Choroid plexus epithelial cell (primary cell): ENCODE measurements at regions not wholly inside any gene's neighbourhood (a gene's known extent, or its start where the extent isn't known, plus 50 kb on each side); places are given as distances from the start of the nearest gene placed in this dataset.

Experiments used
- DNase-seq: peaks from one replicate; pipeline ENCODE4 v3.0.0-alpha.2; 2010; ENCODE audit warnings: low read depth
- H3K4me3 ChIP-seq: 2 replicates; pipeline ENCODE4 v1.5.1; 2011; ENCODE audit warnings: low read depth, mild to moderate bottlenecking, control low read depth, low read length, moderate library complexity
- TF ChIP-seq, protein P1 (sequence below): conservative IDR thresholded peaks from 2 replicates; pipeline ENCODE4 v1.5.1; 2011; ENCODE audit warnings: low read depth, mild to moderate bottlenecking, control low read depth, inconsistent platforms, low read length, moderate library complexity

DNA sequence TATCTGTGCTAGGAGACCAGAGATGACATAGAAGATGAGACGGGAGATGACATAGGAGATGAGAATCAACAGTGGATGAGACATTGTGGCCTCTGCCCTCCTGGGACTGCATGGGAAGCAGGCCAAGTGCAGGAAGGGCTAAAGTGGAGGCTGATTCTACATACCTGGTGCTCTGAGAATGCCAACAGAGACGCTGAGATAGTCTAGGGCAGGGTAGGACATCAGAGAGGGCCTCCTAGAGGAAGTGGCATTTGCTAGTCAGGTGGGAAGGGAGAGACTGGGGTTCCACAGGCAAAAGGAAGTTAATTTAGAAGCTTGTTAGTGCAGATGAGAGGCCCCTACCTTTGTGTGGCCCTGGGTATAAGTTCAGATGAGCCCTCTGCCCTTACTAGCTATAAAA lies 224.2 kb downstream of the CBLN1 start:
- TF ChIP-seq, protein P1, sequence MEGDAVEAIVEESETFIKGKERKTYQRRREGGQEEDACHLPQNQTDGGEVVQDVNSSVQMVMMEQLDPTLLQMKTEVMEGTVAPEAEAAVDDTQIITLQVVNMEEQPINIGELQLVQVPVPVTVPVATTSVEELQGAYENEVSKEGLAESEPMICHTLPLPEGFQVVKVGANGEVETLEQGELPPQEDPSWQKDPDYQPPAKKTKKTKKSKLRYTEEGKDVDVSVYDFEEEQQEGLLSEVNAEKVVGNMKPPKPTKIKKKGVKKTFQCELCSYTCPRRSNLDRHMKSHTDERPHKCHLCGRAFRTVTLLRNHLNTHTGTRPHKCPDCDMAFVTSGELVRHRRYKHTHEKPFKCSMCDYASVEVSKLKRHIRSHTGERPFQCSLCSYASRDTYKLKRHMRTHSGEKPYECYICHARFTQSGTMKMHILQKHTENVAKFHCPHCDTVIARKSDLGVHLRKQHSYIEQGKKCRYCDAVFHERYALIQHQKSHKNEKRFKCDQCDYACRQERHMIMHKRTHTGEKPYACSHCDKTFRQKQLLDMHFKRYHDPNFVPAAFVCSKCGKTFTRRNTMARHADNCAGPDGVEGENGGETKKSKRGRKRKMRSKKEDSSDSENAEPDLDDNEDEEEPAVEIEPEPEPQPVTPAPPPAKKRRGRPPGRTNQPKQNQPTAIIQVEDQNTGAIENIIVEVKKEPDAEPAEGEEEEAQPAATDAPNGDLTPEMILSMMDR = no peak
- DNase-seq = no peak
- H3K4me3 ChIP-seq = no peak overlapping the region

DNA sequence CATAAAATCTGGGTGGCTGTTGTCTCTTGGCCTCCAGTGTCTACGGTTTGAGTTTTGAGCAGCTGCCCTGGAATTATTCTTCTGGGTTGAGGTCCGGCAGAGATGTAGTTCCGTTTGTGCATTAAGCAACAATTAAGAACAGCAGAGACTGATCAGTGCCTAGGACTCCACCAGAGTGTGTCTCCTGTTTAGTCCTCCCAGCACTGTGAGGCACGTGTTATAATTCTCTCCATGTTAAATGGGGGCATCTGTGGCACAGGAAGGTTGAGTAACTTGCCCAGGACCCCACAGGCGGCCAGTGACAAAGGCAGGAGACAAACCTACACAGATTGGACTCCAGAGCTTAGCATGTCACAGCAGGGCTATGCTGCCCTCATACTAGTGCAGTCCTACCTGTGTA lies 225.1 kb downstream of the CBLN1 start:
- DNase-seq = no peak
- no peak overlapping the region for H3K4me3 ChIP-seq
- TF ChIP-seq, protein P1 = no peak

DNA sequence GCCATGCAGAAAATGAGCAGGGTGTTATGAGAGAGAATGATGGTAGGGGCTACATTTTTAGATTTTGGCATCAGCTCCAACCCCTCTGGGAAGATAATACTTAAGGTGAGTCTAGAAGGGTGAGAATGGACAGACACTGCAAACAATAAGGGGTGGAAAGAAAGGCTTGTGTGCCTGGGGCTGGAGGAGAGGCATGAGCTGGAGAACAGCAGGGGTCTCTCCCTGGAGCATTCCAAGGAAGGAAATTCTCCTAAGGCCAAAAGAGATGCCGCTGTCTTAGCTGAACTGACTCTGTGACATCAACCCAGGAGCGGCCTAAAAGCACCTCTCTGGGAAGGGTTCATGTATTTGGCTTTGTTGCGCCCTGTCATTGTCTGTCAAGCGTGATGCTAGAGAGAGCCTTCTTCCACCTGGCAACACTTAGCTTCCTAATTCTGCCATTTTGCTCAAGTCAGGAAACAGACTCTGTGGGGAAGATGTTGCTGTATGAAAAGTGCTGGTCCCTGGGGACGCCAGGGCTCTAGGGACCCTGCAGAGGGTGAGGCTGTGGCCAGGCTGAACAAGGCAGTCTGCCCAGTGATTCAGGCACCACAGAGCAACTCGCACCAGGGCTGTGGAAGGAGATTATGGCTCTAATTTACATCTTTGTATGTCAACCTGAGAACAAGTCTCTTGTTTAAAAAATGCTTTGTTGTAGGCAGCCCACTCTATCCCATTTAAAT lies 225.7 kb downstream of the CBLN1 start:
- TF ChIP-seq, protein P1 = no peak
- no peak overlapping the region for H3K4me3 ChIP-seq
- no peak for DNase-seq

DNA sequence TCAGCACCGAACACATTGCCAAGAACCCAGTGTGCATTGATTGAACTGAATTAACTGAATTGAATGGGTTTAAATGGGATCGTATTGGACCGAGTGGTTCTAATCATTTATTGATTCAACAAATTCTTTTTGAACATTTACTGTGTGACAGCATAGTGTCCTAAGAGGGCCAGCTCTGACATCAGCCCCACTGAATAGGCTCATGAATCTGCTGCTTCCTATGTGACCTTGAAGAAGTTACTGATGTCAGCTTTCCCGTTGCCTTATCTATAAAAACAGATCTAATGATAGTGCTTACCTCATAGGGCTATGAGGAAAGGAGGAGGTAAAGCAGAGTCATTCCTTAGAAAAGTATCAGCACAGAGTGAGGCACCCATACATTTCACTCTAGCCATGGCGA lies 226.3 kb downstream of the CBLN1 start:
- H3K4me3 ChIP-seq = no peak overlapping the region
- TF ChIP-seq, protein P1 = no peak
- no peak for DNase-seq

DNA sequence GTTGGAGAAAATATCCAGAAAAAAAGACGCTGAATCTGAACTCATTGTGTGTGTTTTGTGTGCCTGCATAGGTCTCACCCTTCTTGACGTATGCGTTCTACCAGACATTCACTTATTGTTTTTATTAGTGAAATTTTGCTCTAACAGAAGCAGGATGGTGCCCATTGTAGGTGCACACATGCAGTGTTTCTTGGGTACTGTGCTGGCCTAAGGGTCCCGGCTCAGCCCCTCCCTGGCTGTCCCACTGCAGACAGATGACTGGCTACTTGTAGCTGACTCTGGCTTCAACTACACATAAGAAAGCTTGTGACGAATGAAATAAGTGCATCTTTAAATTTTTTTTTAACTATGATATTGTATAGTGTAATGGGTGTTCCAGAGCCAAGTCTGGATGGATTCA lies 227.0 kb downstream of the CBLN1 start:
- no peak overlapping the region for H3K4me3 ChIP-seq
- DNase-seq = no peak
- TF ChIP-seq, protein P1 = no peak

DNA sequence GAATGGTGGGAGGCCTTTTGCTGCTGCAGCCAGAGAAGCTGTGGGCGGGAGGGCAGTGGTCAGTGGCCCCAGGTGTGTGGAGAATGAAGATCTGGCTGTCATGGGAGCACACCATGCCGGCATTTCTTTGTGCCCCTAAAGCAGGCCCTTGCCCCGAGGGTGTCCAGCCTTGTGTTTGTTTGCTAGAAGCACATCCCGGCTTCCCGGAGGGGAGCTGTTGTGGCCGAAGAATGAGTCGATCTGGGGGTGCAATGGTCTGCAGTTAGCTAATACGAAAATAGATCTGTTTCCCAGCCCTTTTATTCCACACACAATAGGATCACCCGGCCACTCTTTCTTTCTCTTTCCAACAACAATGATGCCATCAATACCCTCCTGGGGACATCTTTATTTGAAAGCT lies 228.8 kb downstream of the CBLN1 start:
- H3K4me3 ChIP-seq = no peak overlapping the region
- TF ChIP-seq, protein P1 = no peak
- no peak for DNase-seq

DNA sequence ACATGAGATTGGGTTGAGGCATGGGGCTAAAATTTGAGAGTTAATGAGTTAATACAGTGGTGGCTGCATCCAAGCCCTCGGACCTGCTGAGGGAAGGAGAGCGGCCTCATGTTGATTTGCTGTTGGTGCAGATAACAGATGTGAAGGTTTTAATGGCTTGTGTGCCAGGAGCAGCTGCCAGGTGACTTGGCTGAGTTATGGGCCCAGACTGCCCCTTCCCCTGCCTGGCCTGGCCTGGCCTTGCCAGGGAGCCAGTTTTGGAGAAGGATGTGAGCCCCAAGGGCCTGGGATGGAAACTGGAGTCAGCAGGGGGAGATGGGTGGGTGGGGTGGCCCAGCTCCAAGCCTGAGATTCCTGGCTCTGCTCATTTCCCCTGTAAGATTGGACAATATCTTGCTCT lies 230.1 kb downstream of the CBLN1 start:
- TF ChIP-seq, protein P1 = no peak
- no peak for DNase-seq
- H3K4me3 ChIP-seq = no peak overlapping the region
